TTC549 (cell line): ENCODE measurements at regions not wholly inside any gene's neighbourhood (a gene's known extent, or its start where the extent isn't known, plus 50 kb on each side); places are given as distances from the start of the nearest gene placed in this dataset.

Experiments used
- FAIRE-seq: peaks from 2 replicates; lab custom pipeline; 2012; peaks lifted over from hg19 to GRCh38; lab: Jason Lieb, UNC

DNA sequence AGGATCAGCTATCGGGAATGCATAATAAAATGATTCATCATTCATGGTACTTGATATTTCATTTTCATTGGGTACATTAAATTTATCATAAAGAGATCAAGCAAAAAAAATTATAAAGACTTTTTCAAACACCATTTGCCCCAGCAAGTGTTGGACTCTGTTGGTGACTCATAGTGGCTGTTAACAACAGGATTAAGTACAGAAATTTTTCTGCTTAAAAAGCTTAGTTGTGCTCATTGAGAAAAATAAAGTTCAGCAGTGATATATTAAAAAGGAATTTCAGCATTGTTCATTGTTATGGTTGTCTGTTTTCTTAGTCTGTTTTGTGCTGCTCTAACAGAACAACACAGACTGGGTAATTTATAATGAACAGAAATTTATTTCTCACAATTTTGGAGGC, 86.2 kb upstream of the PCDH10 start:
- FAIRE-seq: no peak

DNA sequence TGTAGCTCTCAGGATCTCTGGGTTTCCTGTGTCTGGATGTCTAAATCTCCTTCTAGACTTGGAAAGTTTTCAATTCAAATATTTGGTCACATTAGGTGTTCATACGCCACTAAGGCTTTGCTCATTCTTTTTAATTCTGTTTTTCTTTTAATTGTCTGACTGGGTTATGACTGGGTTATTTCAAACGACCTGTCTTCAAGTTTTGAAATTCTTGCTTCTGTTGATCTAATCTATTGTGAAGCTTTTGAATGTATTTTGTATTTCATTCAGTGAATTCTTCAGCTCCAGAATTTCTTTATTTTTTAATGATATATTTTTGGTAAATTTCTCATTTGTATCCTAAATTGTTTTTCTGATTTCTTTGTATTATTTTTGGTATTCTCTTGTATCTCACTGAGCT, 81.0 kb upstream of the PCDH10 start:
- FAIRE-seq: no peak

DNA sequence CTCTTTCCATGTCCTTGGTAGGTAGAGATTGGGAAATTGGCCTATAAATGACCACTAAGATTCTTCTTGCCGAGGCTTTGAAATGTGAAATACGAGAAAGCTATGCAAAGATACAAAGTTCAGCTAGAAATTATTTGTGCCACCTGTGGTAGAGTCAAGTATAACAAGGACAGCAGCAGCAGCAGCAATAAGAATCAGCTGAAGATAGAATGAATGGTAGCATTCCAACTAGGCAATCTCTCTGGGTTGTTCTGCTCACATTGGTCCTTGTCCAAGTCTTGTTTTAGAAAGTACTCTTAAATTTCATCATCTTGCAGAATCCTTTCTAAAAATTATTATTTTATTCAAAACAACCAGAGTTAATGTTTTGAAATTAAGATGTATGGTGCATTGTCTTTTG, 67.8 kb upstream of the PCDH10 start:
- no peak for FAIRE-seq

DNA sequence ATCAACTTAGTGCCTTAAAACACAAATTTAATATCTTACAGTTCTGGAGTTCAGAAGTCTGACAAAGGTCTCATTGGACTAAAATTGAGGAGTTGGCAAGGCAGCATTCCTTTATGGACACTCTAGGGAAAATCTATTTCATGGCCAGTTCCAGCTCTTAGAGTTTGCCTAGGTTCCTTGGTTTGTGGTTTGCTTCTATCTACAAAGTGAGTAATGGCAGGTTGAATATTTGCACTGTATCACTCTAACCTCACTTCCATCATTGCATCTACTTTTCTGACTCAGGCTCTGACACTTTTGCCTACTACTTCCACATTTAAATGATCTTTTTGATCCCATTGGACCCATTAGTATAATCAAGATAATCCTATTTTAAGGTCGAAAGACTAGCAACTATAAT, 64.7 kb upstream of the PCDH10 start:
- no peak for FAIRE-seq

DNA sequence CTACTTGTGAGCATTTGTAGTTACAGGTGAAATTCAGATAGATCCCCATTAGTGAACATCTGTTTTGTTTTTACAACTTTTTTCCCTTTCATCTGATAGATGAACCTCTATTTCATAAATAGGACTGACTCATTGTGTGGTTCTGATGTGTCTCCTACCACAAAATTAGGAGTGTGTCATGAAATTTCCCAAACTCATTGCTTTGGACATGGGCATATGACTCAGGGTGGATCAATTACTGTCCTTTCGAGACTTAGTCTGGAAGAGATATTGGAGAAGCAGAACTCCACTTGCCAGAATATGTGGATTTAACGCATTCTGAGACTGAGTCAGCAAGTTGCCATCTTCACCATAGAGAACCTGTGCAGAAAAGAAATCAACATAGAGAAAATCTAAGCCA, 53.5 kb upstream of the PCDH10 start:
- no peak for FAIRE-seq

DNA sequence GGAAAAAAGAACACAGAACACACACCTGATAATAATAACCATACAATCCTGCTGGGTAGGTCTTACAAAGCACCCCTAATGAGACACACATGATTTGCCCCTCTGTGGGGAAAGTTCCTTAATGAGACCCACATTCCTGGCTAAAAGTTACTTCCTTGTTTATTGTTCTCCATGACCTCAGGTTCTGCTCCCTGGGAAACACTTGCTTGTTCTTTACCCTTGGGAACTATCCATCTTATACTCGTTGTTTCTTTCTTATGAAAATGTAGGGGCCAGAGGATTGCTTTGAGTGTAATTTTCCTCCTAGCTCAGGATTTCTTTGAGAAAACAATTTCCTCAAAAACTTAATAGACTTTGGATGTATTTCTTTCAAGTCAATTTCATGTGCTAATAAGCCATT, 52.1 kb upstream of the PCDH10 start:
- FAIRE-seq: no peak
